ENCODE measurements at regions not wholly inside any gene's neighbourhood (a gene's known extent, or its start where the extent isn't known, plus 50 kb on each side); places are given as distances from the start of the nearest gene placed in this dataset.

DNA sequence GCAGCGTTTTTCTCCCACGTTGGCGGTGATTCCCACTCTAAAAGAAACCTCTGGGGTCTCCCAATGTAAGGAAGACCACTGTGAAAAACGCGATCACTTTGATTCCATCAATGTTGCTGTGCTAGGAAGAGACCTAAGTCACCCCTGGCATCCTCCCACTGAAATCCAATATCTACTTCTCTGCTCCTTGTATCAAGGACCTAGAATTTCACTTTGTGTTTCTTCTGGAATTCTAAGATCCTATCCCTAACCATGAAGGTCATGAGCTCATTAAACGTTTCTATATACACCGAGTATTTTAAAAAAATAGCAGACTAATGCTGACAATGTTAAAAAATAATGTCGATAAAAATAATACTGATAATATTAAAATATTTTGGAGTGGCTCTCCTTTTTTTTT lies 118.8 kb upstream of the MYO10 start:
- no peaks in the 10 kb centered on the region for H3K79me2 ChIP-seq (ENCODE audit: control insufficient read depth, insufficient read depth, low read length)
- DNase-seq (ENCODE audit: low read depth, low spot score) (no peak), FAIRE-seq (no peak)
- no peak overlapping the region for H2AFZ ChIP-seq (ENCODE audit: low read depth, low read length)
- intact Hi-C loops (cut with micrococcal nuclease) = no loop called here
- ChIA-PET POLR2A (no interaction called here), CTCF (interaction anchor here (0.6 kb wide), 1 partner anchor 36 kb away, joined by 3 read pairs; no protein-coding TSS in a partner anchor)
- no peaks in the 10 kb centered on the region for H3K9me1 ChIP-seq (replicated peaks; ENCODE audit: control insufficient read depth, extremely low read depth, insufficient read depth, low read length)
- dilution Hi-C loops (cut with MboI; ENCODE audit: extremely low pct_ligation_motif_present, low sequenced_read_pairs) = no loop called here
- no peaks in the 10 kb centered on the region for H4K20me1 ChIP-seq (replicated peaks; ENCODE audit: control insufficient read depth, extremely low read depth, insufficient read depth, low read length)
- H3K27ac ChIP-seq (ENCODE audit: insufficient read depth, low read depth, low read length) = no peak overlapping the region
- no peak for TF ChIP-seq GATA2 (IDR thresholded peaks at IDR 0.05; ENCODE audit: insufficient read depth, insufficient read length, low read depth, low read length)
- no peaks in the 10 kb centered on the region for H3K27me3 ChIP-seq (ENCODE audit: control insufficient read depth in 2 of 2, insufficient read depth in 2 of 2, low read length in 2 of 2)
- no TSS peak for BruUV-seq (replicated peaks)
- H3K9ac ChIP-seq (replicated peaks; ENCODE audit: extremely low read depth, insufficient read depth, low read length) = no peak overlapping the region
- no peaks in the 10 kb centered on the region for H3K36me3 ChIP-seq (ENCODE audit: control insufficient read depth in 2 of 2, extremely low read depth in 1 of 2, insufficient read depth in 2 of 2, low read length in 2 of 2)
- H3K9me3 ChIP-seq (replicated peaks; ENCODE audit: control insufficient read depth, insufficient read depth, low read length) = no peaks in the 10 kb centered on the region
- peaks cover 10% of the 10 kb centered on the region for H3K4me1 ChIP-seq (ENCODE audit: control insufficient read depth, extremely low read depth, insufficient read depth, low read length)
- no peak overlapping the region for H3K4me2 ChIP-seq (ENCODE audit: insufficient read depth, low read length)
- H3K4me3 ChIP-seq (replicated peaks in 1 of 3; ENCODE audit: insufficient read depth in 1 of 3, low read depth in 1 of 3, low read length in 3 of 3) = no peak overlapping the region

DNA sequence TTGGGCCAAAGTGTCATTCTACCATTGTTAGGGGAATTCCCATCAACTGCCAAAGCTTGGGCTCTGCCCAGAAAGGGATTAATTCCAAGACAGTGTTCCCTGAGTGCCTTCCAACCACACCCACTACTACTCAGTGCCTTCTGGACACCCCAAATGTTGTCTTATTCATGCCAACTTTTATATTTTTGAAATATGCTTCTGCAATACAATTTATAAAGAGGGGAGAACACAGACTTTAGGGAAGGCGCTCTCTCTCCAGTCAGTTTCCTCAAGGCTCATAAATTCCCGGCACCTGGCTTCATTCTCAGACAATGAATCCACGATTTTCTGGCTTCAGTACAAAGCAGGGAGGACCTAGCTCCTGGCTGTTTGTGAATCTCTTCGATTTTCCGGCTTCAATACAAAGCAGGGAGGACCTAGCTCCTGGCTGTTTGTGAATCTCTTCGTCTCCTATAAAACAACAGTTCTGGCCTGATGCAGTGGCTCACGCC lies 120.1 kb upstream of the MYO10 start:
- no peak overlapping the region for H2AFZ ChIP-seq (ENCODE audit: low read depth, low read length)
- H3K79me2 ChIP-seq (ENCODE audit: control insufficient read depth, insufficient read depth, low read length) = no peaks in the 10 kb centered on the region
- DNase-seq (ENCODE audit: low read depth, low spot score) (peak; percentile 39), FAIRE-seq (peak; percentile 50)
- ChIA-PET POLR2A (no interaction called here), CTCF (interaction anchor here (0.9 to 1.4 kb wide), 6 partner anchors 10 to 265 kb away, joined by 3 to 4 read pairs (median 3); no protein-coding TSS in a partner anchor)
- no peak overlapping the region for H3K4me2 ChIP-seq (ENCODE audit: insufficient read depth, low read length)
- H3K9ac ChIP-seq (replicated peaks; ENCODE audit: extremely low read depth, insufficient read depth, low read length) = no peak overlapping the region
- H3K4me3 ChIP-seq (replicated peaks in 1 of 3; ENCODE audit: insufficient read depth in 1 of 3, low read depth in 1 of 3, low read length in 3 of 3) = no peak overlapping the region
- dilution Hi-C loops (cut with MboI; ENCODE audit: extremely low pct_ligation_motif_present, low sequenced_read_pairs) = no loop called here
- no peaks in the 10 kb centered on the region for H3K27me3 ChIP-seq (ENCODE audit: control insufficient read depth in 2 of 2, insufficient read depth in 2 of 2, low read length in 2 of 2)
- no peaks in the 10 kb centered on the region for H3K9me1 ChIP-seq (replicated peaks; ENCODE audit: control insufficient read depth, extremely low read depth, insufficient read depth, low read length)
- no peaks in the 10 kb centered on the region for H4K20me1 ChIP-seq (replicated peaks; ENCODE audit: control insufficient read depth, extremely low read depth, insufficient read depth, low read length)
- H3K27ac ChIP-seq (ENCODE audit: insufficient read depth, low read depth, low read length) = no peak overlapping the region
- no peaks in the 10 kb centered on the region for H3K36me3 ChIP-seq (ENCODE audit: control insufficient read depth in 2 of 2, extremely low read depth in 1 of 2, insufficient read depth in 2 of 2, low read length in 2 of 2)
- H3K9me3 ChIP-seq (replicated peaks; ENCODE audit: control insufficient read depth, insufficient read depth, low read length) = no peaks in the 10 kb centered on the region
- intact Hi-C loops (cut with micrococcal nuclease) = no loop called here
- BruUV-seq (replicated peaks) = no TSS peak
- H3K4me1 ChIP-seq (ENCODE audit: control insufficient read depth, extremely low read depth, insufficient read depth, low read length) = peaks cover 7% of the 10 kb centered on the region
- TF ChIP-seq FOS (IDR thresholded peaks at IDR 0.05; ENCODE audit: borderline replicate concordance, insufficient read depth, low read length) (no peak), POLR2AphosphoS5 (IDR thresholded peaks at IDR 0.05; ENCODE audit: insufficient read depth, low read depth, low read length) (no peak), POLR2A (IDR thresholded peaks at IDR 0.05; ENCODE audit: low read depth, low read length) (no peak), MYC (IDR thresholded peaks at IDR 0.05; ENCODE audit: low read depth, low read length) (no peak), GATA2 (IDR thresholded peaks at IDR 0.05; ENCODE audit: insufficient read depth, insufficient read length, low read depth, low read length) (no peak)
- TF ChIP-seq, protein P1, sequence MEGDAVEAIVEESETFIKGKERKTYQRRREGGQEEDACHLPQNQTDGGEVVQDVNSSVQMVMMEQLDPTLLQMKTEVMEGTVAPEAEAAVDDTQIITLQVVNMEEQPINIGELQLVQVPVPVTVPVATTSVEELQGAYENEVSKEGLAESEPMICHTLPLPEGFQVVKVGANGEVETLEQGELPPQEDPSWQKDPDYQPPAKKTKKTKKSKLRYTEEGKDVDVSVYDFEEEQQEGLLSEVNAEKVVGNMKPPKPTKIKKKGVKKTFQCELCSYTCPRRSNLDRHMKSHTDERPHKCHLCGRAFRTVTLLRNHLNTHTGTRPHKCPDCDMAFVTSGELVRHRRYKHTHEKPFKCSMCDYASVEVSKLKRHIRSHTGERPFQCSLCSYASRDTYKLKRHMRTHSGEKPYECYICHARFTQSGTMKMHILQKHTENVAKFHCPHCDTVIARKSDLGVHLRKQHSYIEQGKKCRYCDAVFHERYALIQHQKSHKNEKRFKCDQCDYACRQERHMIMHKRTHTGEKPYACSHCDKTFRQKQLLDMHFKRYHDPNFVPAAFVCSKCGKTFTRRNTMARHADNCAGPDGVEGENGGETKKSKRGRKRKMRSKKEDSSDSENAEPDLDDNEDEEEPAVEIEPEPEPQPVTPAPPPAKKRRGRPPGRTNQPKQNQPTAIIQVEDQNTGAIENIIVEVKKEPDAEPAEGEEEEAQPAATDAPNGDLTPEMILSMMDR (IDR thresholded peaks at IDR 0.05; ENCODE audit: extremely low read depth in 1 of 2, insufficient read depth in 1 of 2, low read depth in 1 of 2, low read length in 2 of 2) = no peak

Measured in endothelial cell of umbilical vein (primary cell).